ENCODE measurements at regions not wholly inside any gene's neighbourhood (a gene's known extent, or its start where the extent isn't known, plus 50 kb on each side); places are given as distances from the start of the nearest gene placed in this dataset.
"Not testable (repeated sequence)": the region's sequence is repeated elsewhere in the genome, so short reads cannot be mapped to it uniquely, and the experiment has no call there.

DNA sequence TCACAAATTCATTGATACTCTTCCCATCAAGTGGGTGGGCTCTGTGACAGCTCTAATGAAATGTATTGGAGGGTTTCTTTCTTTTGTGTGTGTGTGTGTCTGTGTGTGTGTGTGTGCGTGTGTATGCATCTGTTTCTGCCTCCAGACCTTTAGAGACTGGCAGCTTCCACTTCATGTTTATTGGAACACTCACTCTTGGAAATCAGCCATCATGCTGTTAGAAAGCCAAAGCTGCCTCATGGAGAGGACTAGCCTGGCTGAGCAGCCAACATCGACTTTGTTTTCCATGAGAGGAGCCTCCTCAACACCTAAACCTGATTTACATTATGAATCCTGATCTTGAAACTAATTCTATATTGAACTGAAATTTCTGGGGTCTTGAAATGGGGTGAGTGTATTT, 128.5 kb upstream of the FAM174A start:
- no peak overlapping the region for H3K4me3 ChIP-seq (ENCODE audit: low read depth, low read length)
- DNase-seq (ENCODE audit: low read depth), result peak; percentile 32
- TF ChIP-seq, protein P1, sequence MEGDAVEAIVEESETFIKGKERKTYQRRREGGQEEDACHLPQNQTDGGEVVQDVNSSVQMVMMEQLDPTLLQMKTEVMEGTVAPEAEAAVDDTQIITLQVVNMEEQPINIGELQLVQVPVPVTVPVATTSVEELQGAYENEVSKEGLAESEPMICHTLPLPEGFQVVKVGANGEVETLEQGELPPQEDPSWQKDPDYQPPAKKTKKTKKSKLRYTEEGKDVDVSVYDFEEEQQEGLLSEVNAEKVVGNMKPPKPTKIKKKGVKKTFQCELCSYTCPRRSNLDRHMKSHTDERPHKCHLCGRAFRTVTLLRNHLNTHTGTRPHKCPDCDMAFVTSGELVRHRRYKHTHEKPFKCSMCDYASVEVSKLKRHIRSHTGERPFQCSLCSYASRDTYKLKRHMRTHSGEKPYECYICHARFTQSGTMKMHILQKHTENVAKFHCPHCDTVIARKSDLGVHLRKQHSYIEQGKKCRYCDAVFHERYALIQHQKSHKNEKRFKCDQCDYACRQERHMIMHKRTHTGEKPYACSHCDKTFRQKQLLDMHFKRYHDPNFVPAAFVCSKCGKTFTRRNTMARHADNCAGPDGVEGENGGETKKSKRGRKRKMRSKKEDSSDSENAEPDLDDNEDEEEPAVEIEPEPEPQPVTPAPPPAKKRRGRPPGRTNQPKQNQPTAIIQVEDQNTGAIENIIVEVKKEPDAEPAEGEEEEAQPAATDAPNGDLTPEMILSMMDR (IDR thresholded peaks at IDR 0.05; ENCODE audit: low read depth, low read length, missing control alignments), result no peak
- in situ Hi-C loops (cut with HindIII; ENCODE audit: low sequenced_read_pairs), result no loop called here

DNA sequence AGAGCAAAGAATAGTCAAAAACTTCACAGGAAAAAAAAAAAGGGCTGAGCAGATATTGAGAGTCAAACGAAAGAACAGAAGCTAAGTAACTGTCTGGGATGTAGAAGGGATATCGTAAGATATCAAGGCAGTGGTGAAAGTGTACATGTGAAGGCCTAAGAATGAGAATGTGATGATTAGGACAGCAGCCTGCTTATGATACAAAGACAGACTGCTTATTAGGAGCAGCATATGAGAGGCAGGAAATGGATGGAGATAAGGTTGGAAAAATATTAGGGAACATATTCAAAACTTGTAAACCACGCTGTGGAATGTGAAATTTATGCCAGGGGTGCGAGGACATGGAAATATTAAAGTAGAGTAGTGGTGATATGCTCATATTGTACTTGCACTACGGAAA, 133.1 kb upstream of the FAM174A start:
- TF ChIP-seq, protein P1 (IDR thresholded peaks at IDR 0.05; ENCODE audit: low read depth, low read length, missing control alignments), result no peak
- in situ Hi-C loops (cut with HindIII; ENCODE audit: low sequenced_read_pairs), result no loop called here
- no peak overlapping the region for H3K4me3 ChIP-seq (ENCODE audit: low read depth, low read length)
- no peak for DNase-seq (ENCODE audit: low read depth)

DNA sequence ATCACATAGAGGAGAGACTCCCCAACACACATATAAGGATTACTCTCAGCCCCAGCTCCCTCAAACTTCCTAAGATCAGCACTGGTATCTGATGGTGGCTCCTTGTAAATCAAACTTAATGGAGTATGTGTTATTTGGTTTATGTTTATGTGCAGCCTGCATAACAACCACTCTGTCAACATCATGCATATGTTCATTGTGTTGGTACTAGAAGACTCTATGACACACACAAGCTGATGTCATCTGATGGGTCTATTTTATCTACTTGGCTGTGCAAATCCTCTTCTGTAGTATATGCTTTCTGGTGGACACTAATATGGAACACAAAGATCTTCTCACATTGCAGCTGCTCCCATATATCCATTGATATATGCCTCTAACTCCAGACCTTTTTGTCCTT, 134.0 kb upstream of the FAM174A start:
- no peak for DNase-seq (ENCODE audit: low read depth)
- in situ Hi-C loops (cut with HindIII; ENCODE audit: low sequenced_read_pairs), result no loop called here
- TF ChIP-seq, protein P1 (IDR thresholded peaks at IDR 0.05; ENCODE audit: low read depth, low read length, missing control alignments), result no peak
- H3K4me3 ChIP-seq (ENCODE audit: low read depth, low read length), result no peak overlapping the region

DNA sequence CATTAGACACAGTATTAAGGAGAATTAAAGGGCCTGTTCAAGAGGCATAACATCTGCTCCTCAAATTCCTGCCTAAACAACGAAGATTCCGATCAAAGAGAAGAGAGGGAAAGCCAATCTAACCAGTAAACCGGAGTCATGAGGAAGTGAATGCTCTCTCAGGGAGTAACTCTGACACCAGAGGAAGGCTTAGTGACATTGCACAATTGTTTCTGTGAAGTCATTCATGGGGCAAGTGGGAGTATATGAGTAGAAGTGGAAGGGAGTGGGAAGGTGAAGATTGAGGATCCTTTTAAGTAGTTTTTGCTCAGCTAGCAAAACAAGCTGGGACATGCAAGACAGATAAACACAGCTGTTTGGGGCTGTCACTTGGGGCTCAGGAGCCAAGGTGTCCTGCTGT, 136.4 kb upstream of the FAM174A start:
- in situ Hi-C loops (cut with HindIII; ENCODE audit: low sequenced_read_pairs), result not testable (repeated sequence)

DNA sequence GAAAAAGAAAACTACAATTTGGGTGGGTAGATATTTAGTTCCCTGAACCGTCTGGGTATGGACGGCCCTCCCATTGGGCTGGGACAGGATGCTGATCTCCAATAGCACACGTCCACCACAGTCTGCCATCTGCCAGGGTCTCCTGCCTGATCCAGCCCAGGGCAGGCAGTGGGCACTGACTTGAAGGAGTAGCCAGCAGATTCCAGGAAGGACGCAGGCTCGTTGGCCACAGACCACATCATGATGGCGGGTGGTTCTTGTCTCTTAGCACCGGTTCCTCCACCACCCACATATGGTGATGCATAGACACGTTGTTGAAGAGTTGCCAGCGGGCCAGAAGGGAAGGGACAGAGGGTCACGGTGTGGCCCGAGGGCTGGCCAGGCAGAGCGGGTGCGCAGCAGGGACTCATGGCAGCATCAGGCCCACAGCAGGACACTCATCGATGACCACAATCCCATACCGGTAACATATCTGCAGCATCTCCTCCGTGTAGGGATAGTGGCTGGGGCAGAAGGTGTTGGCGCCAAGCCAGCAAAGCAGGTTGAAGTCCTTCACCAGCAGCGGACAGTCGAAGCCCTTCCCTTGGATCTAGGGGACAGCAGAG, 155.8 kb upstream of the FAM174A start:
- in situ Hi-C loops (cut with HindIII; ENCODE audit: low sequenced_read_pairs); DNase-seq (ENCODE audit: low read depth); H3K4me3 ChIP-seq (ENCODE audit: low read depth, low read length): not testable (repeated sequence)

More for the DNA sequence above, 136.4 kb upstream of the FAM174A start:
- DNase-seq (ENCODE audit: low read depth); H3K4me3 ChIP-seq (ENCODE audit: low read depth, low read length): not testable (repeated sequence)

DNA sequence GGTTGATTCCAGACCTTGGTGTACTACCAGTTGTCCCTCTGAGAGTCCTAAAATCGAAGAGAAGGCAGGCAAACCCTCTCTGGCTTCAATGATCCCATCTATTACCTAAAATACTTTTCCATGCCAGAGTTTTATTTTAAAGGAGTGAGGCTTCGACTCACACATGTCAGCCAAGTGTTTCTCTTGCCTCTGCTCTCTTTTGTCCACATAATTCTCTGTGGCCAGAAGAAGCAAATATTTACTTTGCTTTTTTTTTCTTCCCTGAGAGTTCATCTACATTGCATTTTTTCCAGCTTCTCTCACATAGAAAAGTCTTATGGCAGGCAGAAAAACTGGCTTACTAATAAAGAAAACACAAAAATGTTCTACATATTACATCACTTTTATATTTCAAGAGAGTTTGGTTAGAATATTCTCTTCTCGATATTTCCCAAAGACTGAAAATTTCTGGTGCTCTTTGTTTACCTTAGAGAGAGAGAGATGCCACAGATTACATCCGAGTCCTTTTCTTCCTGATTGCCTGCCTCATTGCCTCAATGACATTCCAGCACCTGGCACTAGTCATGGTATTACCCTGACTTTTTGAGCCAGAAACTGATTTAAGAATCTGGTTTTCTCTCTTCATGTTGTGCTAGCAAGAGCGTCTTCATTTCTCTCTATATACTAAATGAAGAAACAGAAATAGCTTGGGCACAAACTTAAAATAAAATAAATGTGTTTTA, 170.3 kb upstream of the FAM174A start:
- in situ Hi-C loops (cut with HindIII; ENCODE audit: low sequenced_read_pairs); DNase-seq (ENCODE audit: low read depth); H3K4me3 ChIP-seq (ENCODE audit: low read depth, low read length): not testable (repeated sequence)

DNA sequence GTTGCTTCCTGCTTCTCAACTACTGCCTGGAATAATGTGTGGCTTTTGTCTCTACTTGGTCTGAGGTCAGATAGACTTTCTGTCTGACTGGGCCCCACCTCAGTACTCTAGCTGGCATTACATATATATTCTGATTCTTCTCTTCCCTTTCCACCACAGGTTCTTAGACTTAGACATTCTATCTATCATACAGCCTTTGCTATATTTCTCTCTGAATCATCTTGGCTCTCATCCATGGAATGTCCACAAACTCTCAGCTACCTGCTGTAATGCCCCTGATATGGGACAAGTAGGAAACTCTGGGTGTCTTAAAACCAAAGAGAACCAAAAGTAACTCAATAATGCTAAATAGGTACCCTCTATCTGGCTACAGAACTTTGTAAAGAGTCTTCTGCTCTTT, 170.8 kb upstream of the FAM174A start:
- in situ Hi-C loops (cut with HindIII; ENCODE audit: low sequenced_read_pairs); H3K4me3 ChIP-seq (ENCODE audit: low read depth, low read length); DNase-seq (ENCODE audit: low read depth): not testable (repeated sequence)

DNA sequence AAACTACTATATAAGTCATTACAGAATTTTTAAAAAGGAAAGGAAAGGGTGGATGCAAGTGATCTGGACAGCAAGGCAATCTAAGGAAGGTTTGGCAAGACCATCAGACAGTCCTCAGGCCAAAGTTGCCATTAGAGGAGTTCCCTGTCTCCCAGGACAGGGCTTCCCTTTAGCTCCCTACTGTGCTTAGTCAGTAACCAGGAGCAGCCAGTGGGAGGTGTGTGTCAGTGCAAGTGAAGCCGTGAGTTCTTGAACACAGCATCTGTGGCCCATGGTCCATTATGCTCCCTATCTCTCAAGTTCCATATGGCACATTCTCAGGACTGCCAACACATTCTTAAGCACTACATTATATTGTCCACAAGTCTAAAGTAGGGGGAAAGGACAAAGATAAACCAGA, 175.2 kb upstream of the FAM174A start:
- in situ Hi-C loops (cut with HindIII; ENCODE audit: low sequenced_read_pairs); DNase-seq (ENCODE audit: low read depth); H3K4me3 ChIP-seq (ENCODE audit: low read depth, low read length): not testable (repeated sequence)

DNA sequence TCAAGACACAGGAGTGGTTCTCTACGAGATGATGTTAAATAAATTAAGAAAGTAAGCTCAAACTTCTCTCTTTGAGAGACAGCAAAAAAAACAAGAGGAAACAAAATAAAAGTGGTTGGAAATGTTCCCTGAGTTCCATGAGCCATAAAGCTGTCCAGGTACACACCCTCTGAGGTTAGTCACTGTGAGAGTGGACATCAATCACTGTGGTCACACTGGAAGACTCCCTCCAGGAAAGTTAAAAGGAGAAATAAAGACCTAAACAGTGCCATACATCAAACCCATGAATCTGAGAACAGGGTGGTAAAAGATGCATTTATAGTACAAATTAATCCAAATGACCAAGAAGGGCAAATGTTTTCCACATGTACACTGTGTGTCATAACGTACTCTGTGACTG, 188.9 kb upstream of the FAM174A start:
- H3K4me3 ChIP-seq (ENCODE audit: low read depth, low read length); DNase-seq (ENCODE audit: low read depth); in situ Hi-C loops (cut with HindIII; ENCODE audit: low sequenced_read_pairs): not testable (repeated sequence)

DNA sequence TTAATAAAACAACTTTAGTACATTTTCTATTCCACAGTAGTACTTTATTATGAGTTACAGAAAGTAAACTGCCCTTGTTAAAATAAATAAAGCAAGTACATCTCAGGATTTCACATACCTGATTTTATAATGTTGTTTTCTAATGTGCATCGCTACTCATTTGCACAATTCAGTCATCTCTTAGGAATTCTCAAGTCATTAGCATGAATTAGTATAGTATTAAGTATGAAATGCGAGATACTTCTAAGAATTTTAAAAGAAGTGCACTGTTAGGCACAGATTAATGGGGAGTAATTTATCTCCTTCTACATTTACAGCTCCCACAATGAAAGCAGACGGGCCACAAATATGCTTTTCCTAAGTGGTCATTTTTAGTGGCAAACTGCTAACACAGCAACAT, 193.7 kb upstream of the FAM174A start:
- H3K4me3 ChIP-seq (ENCODE audit: low read depth, low read length); in situ Hi-C loops (cut with HindIII; ENCODE audit: low sequenced_read_pairs); DNase-seq (ENCODE audit: low read depth): not testable (repeated sequence)
